Cardiac muscle cell (in vitro differentiated cells and primary cell): ENCODE measurements at regions not wholly inside any gene's neighbourhood (a gene's known extent, or its start where the extent isn't known, plus 50 kb on each side); places are given as distances from the start of the nearest gene placed in this dataset.

ENCODE experiments used
- DNase-seq, 2 donors: peaks; one replicate each; pipeline versions ENCODE4 v3.0.0 to v3.0.0-alpha.2; 2010 to 2017; ENCODE audit warnings: low read depth in 1 of 2, low spot score in 1 of 2
- H3K27ac ChIP-seq: fragments of 200-600 bp; sonication (generic); 2 replicates; pipeline ENCODE4 v1.5.1; 2016
- H3K27me3 ChIP-seq: fragments of 200-600 bp; sonication (generic); 2 replicates; pipeline ENCODE4 v1.6.0; 2016; ENCODE audit warnings: control low read depth
- H3K36me3 ChIP-seq: fragments of 200-600 bp; sonication (generic); 2 replicates; pipeline ENCODE4 v1.5.1; 2016; ENCODE audit warnings: control low read depth
- H3K4me1 ChIP-seq: fragments of 200-600 bp; sonication (generic); 2 replicates; pipeline ENCODE4 v1.8.1; 2017; ENCODE audit warnings: low read depth, mild to moderate bottlenecking, mixed run types
- H3K4me3 ChIP-seq: fragments of 200-600 bp; sonication (generic); 2 replicates; pipeline ENCODE4 v1.5.1; 2016; ENCODE audit warnings: mild to moderate bottlenecking
- H3K9me3 ChIP-seq: fragments of 200-600 bp; sonication (generic); 2 replicates; pipeline ENCODE4 v1.5.1; 2017; ENCODE audit warnings: low read depth, mild to moderate bottlenecking, control low read depth
- TF ChIP-seq, protein P1 (sequence below): IDR thresholded peaks from 2 replicates; pipeline ENCODE4 v1.5.1; 2012; ENCODE audit warnings: low read depth, mild to moderate bottlenecking, low read length

DNA sequence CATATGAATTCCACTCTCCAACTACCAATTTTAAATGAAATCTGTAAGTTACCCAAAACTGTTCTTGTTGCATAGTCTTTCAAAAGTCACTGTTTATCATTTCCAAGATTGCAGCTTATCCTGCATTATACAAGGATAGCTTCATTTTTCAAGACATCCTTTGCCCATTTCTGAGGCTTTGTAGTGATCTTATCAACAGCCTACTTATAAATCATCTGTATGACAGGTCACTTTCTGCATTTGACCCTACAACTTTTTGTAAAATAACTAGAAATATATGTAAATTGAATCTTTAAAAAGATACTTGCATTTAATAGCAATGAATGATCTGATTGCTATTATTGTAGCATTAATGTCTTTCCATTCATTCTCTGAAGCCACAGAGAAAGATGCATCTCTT, 521.1 kb downstream of the UTRN start:
- TF ChIP-seq, protein P1, sequence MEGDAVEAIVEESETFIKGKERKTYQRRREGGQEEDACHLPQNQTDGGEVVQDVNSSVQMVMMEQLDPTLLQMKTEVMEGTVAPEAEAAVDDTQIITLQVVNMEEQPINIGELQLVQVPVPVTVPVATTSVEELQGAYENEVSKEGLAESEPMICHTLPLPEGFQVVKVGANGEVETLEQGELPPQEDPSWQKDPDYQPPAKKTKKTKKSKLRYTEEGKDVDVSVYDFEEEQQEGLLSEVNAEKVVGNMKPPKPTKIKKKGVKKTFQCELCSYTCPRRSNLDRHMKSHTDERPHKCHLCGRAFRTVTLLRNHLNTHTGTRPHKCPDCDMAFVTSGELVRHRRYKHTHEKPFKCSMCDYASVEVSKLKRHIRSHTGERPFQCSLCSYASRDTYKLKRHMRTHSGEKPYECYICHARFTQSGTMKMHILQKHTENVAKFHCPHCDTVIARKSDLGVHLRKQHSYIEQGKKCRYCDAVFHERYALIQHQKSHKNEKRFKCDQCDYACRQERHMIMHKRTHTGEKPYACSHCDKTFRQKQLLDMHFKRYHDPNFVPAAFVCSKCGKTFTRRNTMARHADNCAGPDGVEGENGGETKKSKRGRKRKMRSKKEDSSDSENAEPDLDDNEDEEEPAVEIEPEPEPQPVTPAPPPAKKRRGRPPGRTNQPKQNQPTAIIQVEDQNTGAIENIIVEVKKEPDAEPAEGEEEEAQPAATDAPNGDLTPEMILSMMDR, result no peak
- peaks cover 33% of the 10 kb centered on the region for H3K4me1 ChIP-seq
- H3K27ac ChIP-seq, result no peak overlapping the region
- no peak overlapping the region for H3K4me3 ChIP-seq
- no peak for DNase-seq
- H3K9me3 ChIP-seq, result no peaks in the 10 kb centered on the region
- no peaks in the 10 kb centered on the region for H3K36me3 ChIP-seq
- no peaks in the 10 kb centered on the region for H3K27me3 ChIP-seq

DNA sequence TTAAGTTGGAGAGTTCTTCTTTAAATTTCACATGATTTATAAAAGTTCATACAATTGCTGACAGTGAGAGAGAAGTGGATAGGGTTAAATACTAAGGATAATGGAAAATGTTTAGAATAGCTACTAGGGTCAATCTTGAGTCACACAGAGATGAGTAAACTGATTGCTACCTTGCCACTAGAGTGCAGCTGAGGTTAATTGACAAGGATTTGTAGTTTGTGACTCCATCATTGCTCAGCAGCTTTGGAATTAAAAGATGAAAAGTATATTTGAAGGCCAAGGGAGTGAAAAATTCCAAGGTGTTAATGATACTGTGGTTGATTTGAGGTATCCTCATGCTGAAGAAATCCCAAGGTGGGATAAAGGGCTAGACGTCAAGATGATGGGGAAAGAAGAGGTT, 524.0 kb downstream of the UTRN start:
- Histone ChIP-seq H3K27ac (no peak overlapping the region), H3K4me1 (peaks cover 19% of the 10 kb centered on the region), H3K4me3 (no peak overlapping the region), H3K9me3 (no peaks in the 10 kb centered on the region), H3K27me3 (no peaks in the 10 kb centered on the region), H3K36me3 (no peaks in the 10 kb centered on the region)
- no peak for DNase-seq
- TF ChIP-seq, protein P1, result no peak

DNA sequence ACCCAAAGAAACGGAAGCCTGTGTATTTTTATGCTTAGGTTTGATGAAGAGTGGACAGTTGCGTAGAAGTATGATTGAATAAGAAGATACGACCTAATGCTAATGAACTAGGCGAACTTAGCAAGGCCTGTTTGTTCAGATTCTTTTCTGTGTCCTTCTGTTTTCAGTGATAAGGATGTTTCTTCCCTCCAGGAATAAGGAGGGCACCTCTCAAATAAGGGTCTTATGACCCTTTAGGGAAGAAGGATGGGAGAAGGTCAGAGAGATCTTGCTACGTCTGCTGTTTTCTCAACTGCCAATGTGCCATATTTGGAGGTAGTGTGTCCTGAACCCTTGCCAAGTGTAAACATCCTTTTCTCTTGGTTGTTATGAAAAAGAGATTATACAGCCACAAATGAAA, 524.8 kb downstream of the UTRN start:
- TF ChIP-seq, protein P1, result no peak
- Histone ChIP-seq H3K27me3 (no peaks in the 10 kb centered on the region), H3K4me1 (peaks cover 10% of the 10 kb centered on the region), H3K27ac (no peak overlapping the region), H3K36me3 (no peaks in the 10 kb centered on the region), H3K9me3 (no peaks in the 10 kb centered on the region), H3K4me3 (no peak overlapping the region)
- no peak for DNase-seq

DNA sequence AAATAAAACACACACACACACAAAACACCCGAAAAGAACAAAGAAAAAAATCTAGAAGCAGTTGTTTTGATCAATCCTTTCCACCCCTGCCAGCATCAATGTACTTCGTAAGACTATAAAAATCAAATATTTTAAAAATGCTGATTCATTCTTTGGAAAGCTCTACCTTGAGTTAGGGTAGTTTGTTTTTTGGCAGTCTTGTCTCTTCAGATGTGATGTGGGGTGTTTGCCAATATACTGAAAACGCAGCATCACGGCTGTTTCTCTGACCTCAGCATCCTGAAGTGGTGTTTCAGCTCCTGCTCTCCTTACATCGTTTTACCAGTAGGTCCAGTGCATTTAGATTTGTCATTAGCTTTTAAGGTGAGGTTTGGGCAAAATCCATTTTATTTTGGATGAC, 526.0 kb downstream of the UTRN start:
- Histone ChIP-seq H3K27me3 (no peaks in the 10 kb centered on the region), H3K4me1 (peaks cover 5% of the 10 kb centered on the region), H3K4me3 (no peak overlapping the region), H3K27ac (no peak overlapping the region), H3K36me3 (no peaks in the 10 kb centered on the region), H3K9me3 (no peaks in the 10 kb centered on the region)
- TF ChIP-seq, protein P1, result no peak
- DNase-seq, result peak in 1 of 2 donors; percentile 22

DNA sequence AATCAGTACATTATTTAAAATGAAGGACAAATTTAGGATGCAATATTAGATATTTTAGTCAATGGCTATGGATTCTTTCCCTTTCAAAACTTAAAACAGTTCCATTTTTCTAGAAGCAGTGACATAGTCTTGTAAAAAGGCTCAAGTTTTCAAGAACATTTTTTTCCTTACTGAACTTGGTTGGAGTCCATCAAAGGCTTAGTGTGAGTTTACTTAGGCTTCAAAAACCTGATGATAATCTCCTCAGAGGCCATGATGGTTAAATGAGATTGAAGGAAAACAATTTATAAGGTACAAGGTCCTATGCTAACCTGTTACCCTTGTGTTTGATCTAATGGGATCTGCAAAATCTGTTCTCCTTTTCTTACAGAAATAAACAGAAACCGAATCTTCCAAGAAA, 531.8 kb downstream of the UTRN start:
- DNase-seq, result no peak
- TF ChIP-seq, protein P1, result no peak

DNA sequence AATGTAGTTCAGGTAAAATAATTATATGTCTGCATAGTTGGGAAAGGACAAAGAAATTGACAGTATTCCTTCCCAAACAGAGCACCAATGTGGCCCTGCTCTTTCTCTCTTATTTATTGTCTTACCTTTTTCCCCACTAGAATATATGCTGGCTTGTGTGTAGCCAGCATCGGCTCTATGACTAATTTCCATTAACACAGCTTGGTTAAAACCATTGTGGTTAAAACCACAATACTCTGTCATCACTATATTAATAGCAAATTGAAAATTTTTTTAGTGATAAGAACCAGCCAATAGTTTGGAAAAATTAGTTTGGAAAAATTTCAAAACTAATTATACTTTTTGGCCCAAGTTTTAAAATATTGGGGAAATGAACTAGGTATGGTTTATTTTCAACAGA, 535.1 kb downstream of the UTRN start:
- H3K9me3 ChIP-seq, result no peaks in the 10 kb centered on the region
- H3K27me3 ChIP-seq, result no peaks in the 10 kb centered on the region
- no peak overlapping the region for H3K27ac ChIP-seq
- DNase-seq, result no peak
- H3K4me1 ChIP-seq, result peaks cover 13% of the 10 kb centered on the region
- H3K36me3 ChIP-seq, result no peaks in the 10 kb centered on the region
- H3K4me3 ChIP-seq, result no peak overlapping the region
- TF ChIP-seq, protein P1, result no peak

More for the DNA sequence above, 531.8 kb downstream of the UTRN start:
- Histone ChIP-seq H3K27ac (no peak overlapping the region), H3K27me3 (no peaks in the 10 kb centered on the region), H3K4me1 (peaks cover 13% of the 10 kb centered on the region), H3K9me3 (no peaks in the 10 kb centered on the region), H3K36me3 (no peaks in the 10 kb centered on the region), H3K4me3 (no peak overlapping the region)
